ENCODE measurements at regions not wholly inside any gene's neighbourhood (a gene's known extent, or its start where the extent isn't known, plus 50 kb on each side); places are given as distances from the start of the nearest gene placed in this dataset.

DNA sequence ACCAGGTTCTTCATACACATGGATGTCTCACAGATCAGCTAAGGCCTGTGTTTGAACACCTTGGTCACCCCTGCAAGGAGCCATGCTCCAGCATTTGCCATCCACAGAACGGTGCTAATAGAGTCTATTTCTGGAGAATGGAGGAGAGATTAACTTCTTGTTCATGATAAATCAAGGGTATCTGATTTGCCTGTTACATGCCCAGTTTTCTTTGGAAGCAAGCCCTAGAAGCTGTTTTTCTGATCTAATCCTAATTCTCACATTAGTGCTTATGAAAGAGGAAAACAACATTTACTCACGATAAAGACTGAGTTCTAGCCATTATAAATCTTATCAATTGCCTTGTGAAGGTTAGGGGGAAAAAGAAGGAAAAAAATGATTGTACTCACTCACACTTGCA, 119.6 kb upstream of the DTNA start:
- in situ Hi-C loops (cut with MboI), result no loop called here
- H2AFZ ChIP-seq (ENCODE audit: control insufficient read depth, low read depth, low read length), result no peak overlapping the region
- SMC1A ChIA-PET (ENCODE audit: uncharacterized antibody, unreplicated experiment), result interaction anchor here (0.9 kb wide), 1 partner anchor 80 kb away, joined by 3 read pairs; no protein-coding TSS in a partner anchor
- no peaks in the 10 kb centered on the region for H3K79me2 ChIP-seq (ENCODE audit: control insufficient read depth, insufficient read depth, low read length)
- no peak overlapping the region for H3K4me3 ChIP-seq
- H4K20me1 ChIP-seq (ENCODE audit: control insufficient read depth, insufficient read depth), result no peaks in the 10 kb centered on the region
- H3K9me3 ChIP-seq (replicated peaks; ENCODE audit: control insufficient read depth, insufficient read depth, low read length), result no peaks in the 10 kb centered on the region
- H3K27ac ChIP-seq (ENCODE audit: control insufficient read depth, insufficient read depth), result no peak overlapping the region
- intact Hi-C loops (cut with micrococcal nuclease; ENCODE audit: unreplicated experiment), result no loop called here
- RAD21 ChIA-PET (ENCODE audit: unreplicated experiment), result no interaction called here
- ATAC-seq, result no peak
- POLR2A ChIA-PET, result no interaction called here
- no peaks in the 10 kb centered on the region for H3K4me1 ChIP-seq (ENCODE audit: control insufficient read depth, insufficient read depth, low read length)
- CTCF ChIA-PET, result no interaction called here
- 0% methylated on average over 2 of the region's 2 CpGs for WGBS (ENCODE audit: insufficient coverage, insufficient replicate concordance, low lambda C conversion rate, missing lambda C conversion rate)
- BruUV-seq (replicated peaks), result no TSS peak
- H3K4me2 ChIP-seq (ENCODE audit: control insufficient read depth, insufficient read depth), result no peak overlapping the region
- H3K27me3 ChIP-seq (replicated peaks in 1 of 2; ENCODE audit: control insufficient read depth in 2 of 2, insufficient read depth in 2 of 2, low read length in 1 of 2), result no peaks in the 10 kb centered on the region; a peak in 1 of 4 replicates
- no peaks in the 10 kb centered on the region for H3K36me3 ChIP-seq (ENCODE audit: control insufficient read depth in 2 of 2, insufficient read depth in 2 of 2, low read length in 1 of 2)
- no peak for FAIRE-seq
- TF ChIP-seq GABPA (IDR thresholded peaks at IDR 0.05; ENCODE audit: low read depth) (no peak), FOXM1 (IDR thresholded peaks at IDR 0.05; ENCODE audit: low read depth, low read length) (no peak), NR2F1 (conservative IDR thresholded peaks at IDR 0.05) (no peak), RAD51 (IDR thresholded peaks at IDR 0.05) (no peak), FOXK2 (IDR thresholded peaks at IDR 0.05) (no peak), BRCA1 (IDR thresholded peaks at IDR 0.05; ENCODE audit: low read depth, low read length) (no peak), PKNOX1 (IDR thresholded peaks at IDR 0.05) (no peak), POU2F2 (IDR thresholded peaks at IDR 0.05; ENCODE audit: borderline replicate concordance, low read depth, low read length) (no peak), BMI1 (IDR thresholded peaks at IDR 0.05; ENCODE audit: borderline replicate concordance) (no peak), IKZF1 (conservative IDR thresholded peaks at IDR 0.05) (no peak), RCOR1 (conservative IDR thresholded peaks at IDR 0.05; ENCODE audit: low read depth, low read length) (no peak), ZBTB40 (IDR thresholded peaks at IDR 0.05; ENCODE audit: borderline replicate concordance) (no peak), TAF1 (IDR thresholded peaks at IDR 0.05; ENCODE audit: borderline replicate concordance, low read depth, low read length) (no peak), USF1 (IDR thresholded peaks at IDR 0.05; ENCODE audit: borderline replicate concordance, extremely low read length, insufficient read depth, low read depth, low read length) (no peak)
- H3K9ac ChIP-seq (ENCODE audit: control insufficient read depth, insufficient read depth, low read length), result no peak overlapping the region
- no peak for DNase-seq (ENCODE audit: low read depth, low spot score)

All from GM12878 (cell line).